IMR-90 (cell line): ENCODE measurements at regions not wholly inside any gene's neighbourhood (a gene's known extent, or its start where the extent isn't known, plus 50 kb on each side); places are given as distances from the start of the nearest gene placed in this dataset.

ENCODE experiments used
- ATAC-seq: fragments of 200-7000 bp; cut with Tn5 transposase; 2 replicates; pipeline ENCODE4 v1.9.1; 2020; ENCODE audit warnings: low read depth, mild to moderate bottlenecking, moderate library complexity
- BruUV-seq: library from RNA; stranded (reverse); fragments of 400-500 nt; replicated peaks from 2 replicates; lab custom pipeline; 2021; lab: Mats Ljungman, UMichigan
- CTCF ChIA-PET: fragments of 300-600 bp; formaldehyde crosslinking; extraction: SDS; loops from one replicate; lab custom pipeline; 2021; ENCODE audit warnings: antibody characterized with exemption; lab: Yijun Ruan, JAX
- POLR2A ChIA-PET: fragments of 300-600 bp; sonication (Branson Sonifier 250); formaldehyde crosslinking; loops from one replicate; lab custom pipeline; 2022; ENCODE audit warnings: antibody characterized with exemption; ENCODE audit not compliant: unreplicated experiment; lab: Charles Lee
- DNase-seq: peaks from one replicate; pipeline ENCODE4 v3.0.0; 2013
- H2AFZ ChIP-seq: replicated peaks from 2 replicates; pipeline ENCODE3; 2013; ENCODE audit warnings: low read length, mild to moderate bottlenecking; ENCODE audit not compliant: poor library complexity
- H2AK5ac ChIP-seq: 2 replicates; pipeline ENCODE4 v1.6.1; 2013; ENCODE audit warnings: low read depth, low read length, inconsistent platforms
- H2AK9ac ChIP-seq: replicated peaks from 2 replicates; pipeline ENCODE3; 2013; ENCODE audit warnings: mild to moderate bottlenecking, low read depth, low read length, moderate library complexity; ENCODE audit not compliant: poor library complexity
- H2BK120ac ChIP-seq: 2 replicates; pipeline ENCODE4 v1.6.1; 2013; ENCODE audit warnings: low read depth, low read length, inconsistent platforms
- H2BK15ac ChIP-seq: 3 replicates; pipeline ENCODE4 v1.6.1; 2013; ENCODE audit warnings: low read depth, low read length, inconsistent platforms
- H2BK20ac ChIP-seq: 2 replicates; pipeline ENCODE4 v1.6.1; 2013; ENCODE audit warnings: low read depth, mild to moderate bottlenecking, inconsistent platforms, low read length, moderate library complexity
- H2BK5ac ChIP-seq: 2 replicates; pipeline ENCODE4 v1.6.1; 2013; ENCODE audit warnings: mild to moderate bottlenecking, low read depth, low read length, inconsistent platforms; ENCODE audit not compliant: poor library complexity, severe bottlenecking
- H3K14ac ChIP-seq: replicated peaks from 2 replicates; pipeline ENCODE4 v1.6.1; 2013; ENCODE audit warnings: low read depth, low read length, inconsistent platforms
- H3K18ac ChIP-seq: 2 replicates; pipeline ENCODE4 v1.6.1; 2013; ENCODE audit warnings: low read depth, low read length, control low read depth
- H3K23ac ChIP-seq: 2 replicates; pipeline ENCODE4 v1.6.1; 2013; ENCODE audit warnings: low read depth, low read length, inconsistent platforms
- H3K27ac ChIP-seq: 2 replicates; pipeline ENCODE4 v1.5.1; 2013; ENCODE audit warnings: mild to moderate bottlenecking, control low read depth, low read length; ENCODE audit not compliant: insufficient read depth
- H3K27me3 ChIP-seq: 2 replicates; pipeline ENCODE4 v1.6.1; 2013; ENCODE audit warnings: low read length; ENCODE audit not compliant: control insufficient read depth, insufficient read depth
- H3K36me3 ChIP-seq: 2 replicates; pipeline ENCODE4 v1.6.1; 2013; ENCODE audit warnings: low read length, mixed read lengths; ENCODE audit not compliant: control insufficient read depth, insufficient read depth
- H3K4ac ChIP-seq: 2 replicates; pipeline ENCODE4 v1.6.1; 2013; ENCODE audit warnings: low read depth, low read length, inconsistent platforms
- H3K4me1 ChIP-seq: 2 replicates; pipeline ENCODE4 v1.6.1; 2013; ENCODE audit warnings: low read length, mixed read lengths; ENCODE audit not compliant: control insufficient read depth, insufficient read depth
- H3K4me2 ChIP-seq: 2 replicates; pipeline ENCODE4 v1.6.1; 2013; ENCODE audit warnings: low read depth, mild to moderate bottlenecking, control low read depth, low read length, moderate library complexity
- H3K4me3 ChIP-seq: 2 replicates; pipeline ENCODE4 v1.5.1; 2013; ENCODE audit warnings: low read depth, mild to moderate bottlenecking, control low read depth, low read length, moderate library complexity; ENCODE audit not compliant: insufficient read depth
- H3K56ac ChIP-seq: 2 replicates; pipeline ENCODE4 v1.6.1; 2013; ENCODE audit warnings: low read length, inconsistent platforms; ENCODE audit not compliant: insufficient read depth; ENCODE audit errors: extremely low read depth
- H3K79me1 ChIP-seq, 2 experiments: 2 replicates each; pipeline ENCODE4 v1.6.1; 2013; ENCODE audit warnings: low read length in 2 of 2, inconsistent platforms in 1 of 2, low read depth in 1 of 2
- H3K9ac ChIP-seq: 2 replicates; pipeline ENCODE4 v1.6.1; 2013; ENCODE audit warnings: low read depth, low read length, control low read depth
- H3K9me1 ChIP-seq: 2 replicates; pipeline ENCODE4 v1.6.1; 2013; ENCODE audit warnings: low read length, inconsistent platforms; ENCODE audit not compliant: insufficient read depth
- H3K9me3 ChIP-seq: 2 replicates; pipeline ENCODE4 v1.6.1; 2013; ENCODE audit warnings: low read length; ENCODE audit not compliant: control insufficient read depth, insufficient read depth
- H4K20me1 ChIP-seq: 2 replicates; pipeline ENCODE4 v1.6.1; 2013; ENCODE audit warnings: low read length, inconsistent platforms; ENCODE audit not compliant: insufficient read depth
- H4K5ac ChIP-seq: 2 replicates; pipeline ENCODE4 v1.6.1; 2013; ENCODE audit warnings: mild to moderate bottlenecking, low read depth, low read length, control low read depth
- H4K8ac ChIP-seq, 2 experiments: 2 replicates each; pipeline ENCODE4 v1.6.1; 2013; ENCODE audit warnings: low read depth in 2 of 2, low read length in 2 of 2, control low read depth in 1 of 2, inconsistent platforms in 1 of 2
- H4K91ac ChIP-seq: 2 replicates; pipeline ENCODE4 v1.6.1; 2013; ENCODE audit warnings: low read depth, low read length, inconsistent platforms; ENCODE audit not compliant: insufficient read depth
- CEBPB ChIP-seq: IDR thresholded peaks from 2 replicates; pipeline ENCODE4 v1.6.1; 2012; ENCODE audit warnings: low read depth, low read length, improper control_type of control experiment
- USF2 ChIP-seq: fragments of 150-350 bp; IDR thresholded peaks from 2 replicates; pipeline ENCODE4 v1.6.1; 2017; ENCODE audit warnings: mild to moderate bottlenecking, antibody characterized with exemption, low read length, low read depth
- WGBS, 2 experiments: methylation state at CpG; one replicate each; pipeline versions ENCODE4 v1.1.5 to v1.1.7; 2013; ENCODE audit warnings: missing lambda C conversion rate in 2 of 2; ENCODE audit not compliant: insufficient read length in 1 of 2; ENCODE audit errors: extremely low coverage in 2 of 2; 5-methylcytosine and 5-hydroxymethylcytosine counted together
- dilution Hi-C: fragments of 300-500 bp; cut with HindIII; formaldehyde crosslinking; loops from one replicate; pipeline ENCODE4 v1.14.3; 2018; ENCODE audit warnings: low sequenced_read_pairs; ENCODE audit not compliant: unreplicated experiment
- in situ Hi-C: fragments of 300-500 bp; cut with MboI; formaldehyde crosslinking; loops from 3 replicates; pipeline ENCODE4 v1.14.3; 2019; ENCODE audit warnings: low sequenced_read_pairs, inconsistent platforms, mixed read lengths
- intact Hi-C: fragments of 100-400 bp; cut with micrococcal nuclease; formaldehyde crosslinking; loops from 2 replicates; pipeline ENCODE4 v1.10.0; 2022

GRCh38 chr19:34844277-34844676 lies 71.3 kb upstream of the ZNF599 start:
- no peak overlapping the region for H2AFZ ChIP-seq
- DNase-seq (no peak), ATAC-seq (no peak)
- dilution Hi-C loops, result no loop called here
- no peak overlapping the region for H2AK5ac ChIP-seq
- H3K4ac ChIP-seq, result no peak overlapping the region
- H3K4me3 ChIP-seq, result no peak overlapping the region
- H2BK15ac ChIP-seq, result no peak overlapping the region
- ChIA-PET POLR2A (no interaction called here), CTCF (no interaction called here)
- no peak overlapping the region for H3K4me2 ChIP-seq
- H3K9ac ChIP-seq, result no peak overlapping the region
- H3K79me1 ChIP-seq, result no peaks in the 10 kb centered on the region
- no peak overlapping the region for H2BK20ac ChIP-seq
- H3K23ac ChIP-seq, result no peak overlapping the region
- H4K5ac ChIP-seq, result no peak overlapping the region
- no peak overlapping the region for H3K18ac ChIP-seq
- H2BK120ac ChIP-seq, result no peak overlapping the region
- intact Hi-C loops, result no loop called here
- no peak overlapping the region for H3K56ac ChIP-seq
- peaks cover 3% of the 10 kb centered on the region; the same call in 1 of the 2 replicates for H3K27me3 ChIP-seq
- WGBS, 2 experiments, result no CpG with 5 or more reads among the region's 5 CpGs
- H2AK9ac ChIP-seq, result no peak overlapping the region
- in situ Hi-C loops, result no loop called here
- BruUV-seq, result no TSS peak
- H4K8ac ChIP-seq, result no peak overlapping the region
- H4K91ac ChIP-seq, result no peak overlapping the region
- no peaks in the 10 kb centered on the region for H3K36me3 ChIP-seq
- H3K14ac ChIP-seq, result no peak overlapping the region
- no peaks in the 10 kb centered on the region for H3K4me1 ChIP-seq
- no peaks in the 10 kb centered on the region for H3K9me3 ChIP-seq
- H3K9me1 ChIP-seq, result no peaks in the 10 kb centered on the region
- H3K27ac ChIP-seq, result no peak overlapping the region
- H4K20me1 ChIP-seq, result no peaks in the 10 kb centered on the region
- H2BK5ac ChIP-seq, result no peak overlapping the region
- TF ChIP-seq USF2 (no peak), CEBPB (0 out of 2 replicates have a peak, but pooled peaks have one; percentile 13)
